ENCODE measurements at regions not wholly inside any gene's neighbourhood (a gene's known extent, or its start where the extent isn't known, plus 50 kb on each side); places are given as distances from the start of the nearest gene placed in this dataset.
A peak's percentile ranks its signal among the peaks of the same experiment; 100 is the strongest.

- peak; percentile 17; the same call in 1 of the 2 replicates for TF ChIP-seq CTCF (conservative IDR thresholded peaks at IDR 0.05; ENCODE audit: low read length)
- no peak for TF ChIP-seq EZH2phosphoT487 (IDR thresholded peaks at IDR 0.05; ENCODE audit: borderline replicate concordance, low read depth, low read length)
Observed at GRCh38 chr9:12329623-12329985, 363.6 kb upstream of the TYRP1 start.

Measured in OCI-LY7 (cell line).